Keratinocyte (primary cell): ENCODE measurements at regions not wholly inside any gene's neighbourhood (a gene's known extent, or its start where the extent isn't known, plus 50 kb on each side); places are given as distances from the start of the nearest gene placed in this dataset.

Source experiments
- DNase-seq: peaks from one replicate; pipeline ENCODE4 v3.0.0-alpha.2; 2011; ENCODE audit warnings: low read depth, missing footprints, low spot score
- FAIRE-seq: peaks from 2 replicates; lab custom pipeline; 2011; peaks lifted over from hg19 to GRCh38; lab: Jason Lieb, UNC
- H2AFZ ChIP-seq: 2 replicates; pipeline ENCODE4 v1.6.0; 2012; ENCODE audit warnings: low read length, control low read depth, inconsistent platforms; ENCODE audit not compliant: control insufficient read depth
- H3K27ac ChIP-seq: 2 replicates; pipeline ENCODE4 v1.5.1; 2011; ENCODE audit warnings: low read length; ENCODE audit not compliant: control insufficient read depth, insufficient read depth
- H3K27me3 ChIP-seq: 3 replicates; pipeline ENCODE4 v1.6.0; 2011; ENCODE audit warnings: low read length; ENCODE audit not compliant: control insufficient read depth, insufficient read depth; ENCODE audit errors: extremely low read depth
- H3K36me3 ChIP-seq, 2 experiments: 2 replicates in 1 of 2; 3 replicates in 1 of 2; pipeline ENCODE4 v1.5.1; 2011; ENCODE audit warnings: low read length in 2 of 2, mild to moderate bottlenecking in 1 of 2; ENCODE audit not compliant: control insufficient read depth in 2 of 2, insufficient read depth in 2 of 2; ENCODE audit errors: extremely low read depth in 1 of 2
- H3K4me1 ChIP-seq: 3 replicates; pipeline ENCODE4 v1.5.1; 2011; ENCODE audit warnings: low read length; ENCODE audit not compliant: control insufficient read depth, insufficient read depth; ENCODE audit errors: extremely low read depth
- H3K4me2 ChIP-seq: 3 replicates; pipeline ENCODE4 v1.6.0; 2011; ENCODE audit warnings: low read depth, low read length; ENCODE audit not compliant: control insufficient read depth, insufficient read depth; ENCODE audit errors: extremely low read depth
- H3K4me3 ChIP-seq, 3 experiments: fragments of 200-600 bp in 1 of 3; sonication (generic) in 1 of 3; 2 replicates in 2 of 3; 3 replicates in 1 of 3; pipeline ENCODE4 v1.5.1; 2011 to 2016; ENCODE audit warnings: low read length in 3 of 3, mild to moderate bottlenecking in 3 of 3, control low read depth in 2 of 3, inconsistent platforms in 1 of 3, low read depth in 1 of 3, mixed read lengths in 1 of 3, mixed run types in 1 of 3, moderate library complexity in 1 of 3; ENCODE audit not compliant: control insufficient read depth in 2 of 3, insufficient read depth in 2 of 3; ENCODE audit errors: extremely low read depth in 1 of 3
- H3K79me2 ChIP-seq: 2 replicates; pipeline ENCODE4 v1.6.0; 2012; ENCODE audit warnings: low read length; ENCODE audit not compliant: control insufficient read depth, insufficient read depth
- H3K9ac ChIP-seq: 3 replicates; pipeline ENCODE4 v1.6.0; 2011; ENCODE audit warnings: low read length; ENCODE audit not compliant: control insufficient read depth, insufficient read depth; ENCODE audit errors: extremely low read depth
- H3K9me1 ChIP-seq: 3 replicates; pipeline ENCODE4 v1.6.0; 2011; ENCODE audit warnings: low read length; ENCODE audit not compliant: control insufficient read depth, insufficient read depth; ENCODE audit errors: extremely low read depth
- H3K9me3 ChIP-seq: 2 replicates; pipeline ENCODE4 v1.5.1; 2012; ENCODE audit warnings: low read depth, low read length; ENCODE audit not compliant: control insufficient read depth
- H4K20me1 ChIP-seq: 3 replicates; pipeline ENCODE4 v1.6.0; 2011; ENCODE audit warnings: low read length; ENCODE audit not compliant: control insufficient read depth, insufficient read depth; ENCODE audit errors: extremely low read depth
- EZH2 ChIP-seq: IDR thresholded peaks from one replicate; pipeline ENCODE4 v1.6.1; 2012; ENCODE audit warnings: inconsistent platforms, mild to moderate bottlenecking, low read length, moderate library complexity
- dilution Hi-C: fragments of 300-500 bp; cut with MboI; formaldehyde crosslinking; loops from one replicate; pipeline ENCODE4 v1.7.0; 2020; ENCODE audit warnings: low sequenced_read_pairs; ENCODE audit not compliant: extremely low pct_ligation_motif_present
- TF ChIP-seq, protein P1 (sequence below), 3 experiments: IDR thresholded peaks in 1 of 3; conservative IDR thresholded peaks in 1 of 3; optimal IDR thresholded peaks in 1 of 3; 2 replicates in 2 of 3; 3 replicates in 1 of 3; pipeline versions ENCODE3 to v1.5.1; 2011; ENCODE audit warnings: low read length in 3 of 3, mild to moderate bottlenecking in 3 of 3, moderate library complexity in 2 of 3, control low read depth in 1 of 3, inconsistent platforms in 1 of 3; ENCODE audit not compliant: insufficient read depth in 2 of 3; ENCODE audit errors: extremely low read depth in 1 of 3

GRCh38 chr10:117754770-117755658 lies 212.5 kb downstream of the EMX2 start:
- no peak overlapping the region for H3K4me3 ChIP-seq
- H3K36me3 ChIP-seq: no peaks in the 10 kb centered on the region
- no peak overlapping the region for H3K9ac ChIP-seq
- no peak overlapping the region for H3K27ac ChIP-seq
- H4K20me1 ChIP-seq: no peaks in the 10 kb centered on the region
- no peaks in the 10 kb centered on the region for H3K27me3 ChIP-seq
- no peaks in the 10 kb centered on the region for H3K79me2 ChIP-seq
- no peak overlapping the region for H3K4me2 ChIP-seq
- H2AFZ ChIP-seq: no peak overlapping the region
- no peaks in the 10 kb centered on the region for H3K9me1 ChIP-seq
- FAIRE-seq (no peak), DNase-seq (no peak)
- dilution Hi-C loops: no loop called here
- H3K9me3 ChIP-seq: no peaks in the 10 kb centered on the region
- TF ChIP-seq, protein P1, sequence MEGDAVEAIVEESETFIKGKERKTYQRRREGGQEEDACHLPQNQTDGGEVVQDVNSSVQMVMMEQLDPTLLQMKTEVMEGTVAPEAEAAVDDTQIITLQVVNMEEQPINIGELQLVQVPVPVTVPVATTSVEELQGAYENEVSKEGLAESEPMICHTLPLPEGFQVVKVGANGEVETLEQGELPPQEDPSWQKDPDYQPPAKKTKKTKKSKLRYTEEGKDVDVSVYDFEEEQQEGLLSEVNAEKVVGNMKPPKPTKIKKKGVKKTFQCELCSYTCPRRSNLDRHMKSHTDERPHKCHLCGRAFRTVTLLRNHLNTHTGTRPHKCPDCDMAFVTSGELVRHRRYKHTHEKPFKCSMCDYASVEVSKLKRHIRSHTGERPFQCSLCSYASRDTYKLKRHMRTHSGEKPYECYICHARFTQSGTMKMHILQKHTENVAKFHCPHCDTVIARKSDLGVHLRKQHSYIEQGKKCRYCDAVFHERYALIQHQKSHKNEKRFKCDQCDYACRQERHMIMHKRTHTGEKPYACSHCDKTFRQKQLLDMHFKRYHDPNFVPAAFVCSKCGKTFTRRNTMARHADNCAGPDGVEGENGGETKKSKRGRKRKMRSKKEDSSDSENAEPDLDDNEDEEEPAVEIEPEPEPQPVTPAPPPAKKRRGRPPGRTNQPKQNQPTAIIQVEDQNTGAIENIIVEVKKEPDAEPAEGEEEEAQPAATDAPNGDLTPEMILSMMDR (optimal IDR thresholded peaks at IDR 0.05 in 1 of 3, IDR thresholded peaks at IDR 0.05 in 1 of 3, conservative IDR thresholded peaks at IDR 0.05 in 1 of 3; ENCODE audit: extremely low read depth in 1 of 3, insufficient read depth in 2 of 3, low read length in 3 of 3): no peak
- TF ChIP-seq EZH2: no peak
- no peaks in the 10 kb centered on the region for H3K4me1 ChIP-seq

DNA sequence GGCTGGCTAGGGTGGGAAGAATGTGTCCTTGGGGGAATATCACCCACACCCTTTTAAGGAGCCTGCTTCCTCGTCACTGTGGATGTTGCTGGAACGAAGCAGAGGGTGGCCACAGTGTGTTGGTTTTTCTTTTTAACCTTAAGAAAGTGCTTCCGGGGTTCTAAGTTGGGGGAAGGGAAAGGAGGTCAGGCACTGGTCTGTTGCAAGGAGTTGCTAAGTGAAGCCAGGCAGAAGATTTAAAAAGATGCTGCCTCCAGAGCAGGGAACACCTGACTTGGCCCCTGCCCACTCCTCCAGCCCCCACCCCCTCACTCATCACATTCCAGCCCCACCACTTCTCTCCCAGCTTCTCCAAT lies 213.1 kb downstream of the EMX2 start:
- Histone ChIP-seq H3K4me3 (no peak overlapping the region), H3K36me3 (no peaks in the 10 kb centered on the region), H2AFZ (no peak overlapping the region), H3K27ac (no peak overlapping the region), H3K9me3 (no peaks in the 10 kb centered on the region), H3K4me1 (no peaks in the 10 kb centered on the region), H3K79me2 (no peaks in the 10 kb centered on the region), H3K9ac (no peak overlapping the region), H3K9me1 (no peaks in the 10 kb centered on the region), H4K20me1 (no peaks in the 10 kb centered on the region), H3K27me3 (no peaks in the 10 kb centered on the region), H3K4me2 (no peak overlapping the region)
- dilution Hi-C loops: no loop called here
- FAIRE-seq: no peak
- no peak for DNase-seq
- TF ChIP-seq EZH2: no peak
- TF ChIP-seq, protein P1 (optimal IDR thresholded peaks at IDR 0.05 in 1 of 3, IDR thresholded peaks at IDR 0.05 in 1 of 3, conservative IDR thresholded peaks at IDR 0.05 in 1 of 3; ENCODE audit: extremely low read depth in 1 of 3, insufficient read depth in 2 of 3, low read length in 3 of 3): no peak
